H1 (cell line): ENCODE measurements at regions not wholly inside any gene's neighbourhood (a gene's known extent, or its start where the extent isn't known, plus 50 kb on each side); places are given as distances from the start of the nearest gene placed in this dataset.
"Not testable (repeated sequence)": the region's sequence is repeated elsewhere in the genome, so short reads cannot be mapped to it uniquely, and the experiment has no call there.

Experiments used
- CTCF ChIA-PET: fragments of 300-600 bp; sonication (Branson Sonifier 250); formaldehyde crosslinking; loops from one replicate; lab custom pipeline; 2021; ENCODE audit not compliant: partially characterized antibody; lab: Charles Lee
- POLR2A ChIA-PET: fragments of 300-600 bp; sonication (Branson Sonifier 250); formaldehyde crosslinking; loops from one replicate; lab custom pipeline; 2021; ENCODE audit warnings: inconsistent platforms; ENCODE audit not compliant: partially characterized antibody; lab: Charles Lee
- DNase-seq, 2 experiments: peaks; one replicate each; pipeline versions ENCODE4 v3.0.0 to v3.0.0-alpha.2; 2010 to 2022; ENCODE audit warnings: low spot score in 2 of 2, low read depth in 1 of 2, mixed read lengths in 1 of 2
- FAIRE-seq: peaks from 2 replicates; lab custom pipeline; 2011; peaks lifted over from hg19 to GRCh38; lab: Jason Lieb, UNC
- H2AFZ ChIP-seq: 2 replicates; pipeline ENCODE4 v1.8.1; 2012; ENCODE audit warnings: low read length, inconsistent platforms
- H2AK5ac ChIP-seq: 2 replicates; pipeline ENCODE4 v1.6.1; 2013; ENCODE audit warnings: low read depth, low read length
- H2BK120ac ChIP-seq: replicated peaks from 2 replicates; pipeline ENCODE3; 2013; ENCODE audit warnings: low read depth, low read length, inconsistent platforms
- H2BK12ac ChIP-seq: 2 replicates; pipeline ENCODE4 v1.6.1; 2013; ENCODE audit warnings: low read depth, low read length
- H2BK15ac ChIP-seq: 2 replicates; pipeline ENCODE4 v1.6.1; 2013; ENCODE audit warnings: low read length
- H2BK20ac ChIP-seq: 2 replicates; pipeline ENCODE4 v1.6.1; 2013; ENCODE audit warnings: low read length
- H2BK5ac ChIP-seq: 2 replicates; pipeline ENCODE4 v1.6.1; 2013; ENCODE audit warnings: low read depth, low read length
- H3K14ac ChIP-seq: 2 replicates; pipeline ENCODE4 v1.6.1; 2013; ENCODE audit warnings: inconsistent platforms; ENCODE audit not compliant: insufficient read length
- H3K18ac ChIP-seq: 2 replicates; pipeline ENCODE4 v1.6.1; 2013; ENCODE audit warnings: low read length; ENCODE audit errors: extremely low read depth
- H3K23ac ChIP-seq: 2 replicates; pipeline ENCODE4 v1.6.1; 2013; ENCODE audit warnings: inconsistent platforms; ENCODE audit not compliant: insufficient read length
- H3K23me2 ChIP-seq: 2 replicates; pipeline ENCODE4 v1.6.1; 2013; ENCODE audit warnings: low read depth, low read length
- H3K27ac ChIP-seq: 2 replicates; pipeline ENCODE4 v1.6.1; 2011; ENCODE audit warnings: low read depth, low read length, inconsistent platforms
- H3K27me3 ChIP-seq, 4 experiments: replicated peaks in 1 of 4; 1 replicate in 1 of 4; 2 replicates in 3 of 4; pipeline versions ENCODE4 v1.6.1 to v1.8.1; 2011 to 2013; ENCODE audit warnings: low read length in 3 of 4, mild to moderate bottlenecking in 3 of 4, inconsistent platforms in 2 of 4, mixed read lengths in 2 of 4, moderate library complexity in 1 of 4; ENCODE audit not compliant: control insufficient read depth in 3 of 4, insufficient read depth in 3 of 4; ENCODE audit errors: extremely low read depth in 1 of 4
- H3K36me3 ChIP-seq, 4 experiments: 2 replicates each; pipeline versions ENCODE4 v1.6.1 to v1.8.1; 2011 to 2013; ENCODE audit warnings: mild to moderate bottlenecking in 4 of 4, low read length in 3 of 4, moderate library complexity in 2 of 4, control low read depth in 1 of 4, inconsistent platforms in 1 of 4; ENCODE audit not compliant: insufficient read depth in 4 of 4, control insufficient read depth in 2 of 4
- H3K4ac ChIP-seq: replicated peaks from 2 replicates; pipeline ENCODE3; 2013; ENCODE audit warnings: low read length, low read depth, mixed read lengths, inconsistent platforms; ENCODE audit not compliant: insufficient read length
- H3K4me1 ChIP-seq, 4 experiments: replicated peaks in 1 of 4; 1 replicate in 1 of 4; 2 replicates in 3 of 4; pipeline versions ENCODE4 v1.6.1 to v1.8.1; 2011 to 2013; ENCODE audit warnings: low read length in 3 of 4, inconsistent platforms in 2 of 4, mixed read lengths in 1 of 4; ENCODE audit not compliant: insufficient read depth in 4 of 4, control insufficient read depth in 3 of 4
- H3K4me2 ChIP-seq, 2 experiments: 2 replicates each; pipeline versions ENCODE4 v1.6.1 to v1.8.1; 2011 to 2013; ENCODE audit warnings: low read depth in 2 of 2, low read length in 2 of 2, control low read depth in 1 of 2, inconsistent platforms in 1 of 2, mild to moderate bottlenecking in 1 of 2; ENCODE audit not compliant: insufficient read depth in 1 of 2
- H3K4me3 ChIP-seq, 4 experiments: fragments of 200-600, 300-600 bp in 1 of 4; sonication (generic), shearing (Covaris generic), sonication (Bioruptor Twin) in 1 of 4; 2 replicates each; pipeline versions ENCODE4 v1.5.1 to v1.8.1; 2011 to 2016; ENCODE audit warnings: low read length in 4 of 4, low read depth in 3 of 4, control low read depth in 2 of 4, inconsistent platforms in 2 of 4, mild to moderate bottlenecking in 2 of 4, mixed read lengths in 1 of 4, moderate library complexity in 1 of 4; ENCODE audit not compliant: insufficient read depth in 2 of 4; ENCODE audit errors: extremely low read depth in 1 of 4
- H3K56ac ChIP-seq: replicated peaks from 2 replicates; pipeline ENCODE3; 2013; ENCODE audit warnings: low read depth, mild to moderate bottlenecking, mixed read lengths, low read length, inconsistent platforms; ENCODE audit not compliant: insufficient read length
- H3K79me1 ChIP-seq: 2 replicates; pipeline ENCODE4 v1.6.1; 2013; ENCODE audit warnings: low read depth, low read length, control low read depth
- H3K79me2 ChIP-seq, 2 experiments: 2 replicates each; pipeline versions ENCODE4 v1.6.1 to v1.8.1; 2012 to 2013; ENCODE audit warnings: low read length in 2 of 2, mild to moderate bottlenecking in 2 of 2, inconsistent platforms in 1 of 2; ENCODE audit not compliant: insufficient read depth in 2 of 2, control insufficient read depth in 1 of 2
- H3K9ac ChIP-seq, 4 experiments: replicated peaks in 1 of 4; 1 replicate in 1 of 4; 2 replicates in 3 of 4; pipeline versions ENCODE4 v1.6.1 to v1.8.1; 2011 to 2013; ENCODE audit warnings: low read depth in 3 of 4, low read length in 3 of 4, control low read depth in 2 of 4, mild to moderate bottlenecking in 2 of 4, moderate library complexity in 2 of 4, inconsistent platforms in 1 of 4; ENCODE audit errors: extremely low read depth in 1 of 4
- H3K9me3 ChIP-seq, 2 experiments: 2 replicates each; pipeline versions ENCODE4 v1.6.1 to v1.8.1; 2012 to 2013; ENCODE audit warnings: mild to moderate bottlenecking in 2 of 2, moderate library complexity in 2 of 2, control low read depth in 1 of 2, inconsistent platforms in 1 of 2, low read depth in 1 of 2, low read length in 1 of 2, mixed read lengths in 1 of 2; ENCODE audit not compliant: insufficient read depth in 2 of 2
- H4K20me1 ChIP-seq, 2 experiments: replicated peaks in 1 of 2; 2 replicates each; pipeline versions ENCODE3 to v1.8.1; 2011 to 2013; ENCODE audit warnings: inconsistent platforms in 2 of 2, low read length in 2 of 2, mild to moderate bottlenecking in 1 of 2; ENCODE audit not compliant: insufficient read depth in 2 of 2, control insufficient read depth in 1 of 2
- H4K5ac ChIP-seq: 2 replicates; pipeline ENCODE4 v1.6.1; 2013; ENCODE audit warnings: low read length, low read depth, mixed read lengths, inconsistent platforms; ENCODE audit not compliant: insufficient read length
- H4K8ac ChIP-seq: 2 replicates; pipeline ENCODE4 v1.8.0; 2013; ENCODE audit warnings: mild to moderate bottlenecking, moderate library complexity, low read length, inconsistent platforms; ENCODE audit not compliant: insufficient read depth; ENCODE audit errors: extremely low read depth
- H4K91ac ChIP-seq: replicated peaks from 2 replicates; pipeline ENCODE3; 2013; ENCODE audit warnings: low read length, mixed read lengths, inconsistent platforms; ENCODE audit not compliant: insufficient read length
- CHD1 ChIP-seq: IDR thresholded peaks from 2 replicates; pipeline ENCODE4 v1.6.1; 2012; ENCODE audit warnings: low read depth, low read length, improper control_type of control experiment
- HDAC6 ChIP-seq: IDR thresholded peaks from one replicate; pipeline ENCODE4 v1.7.1; 2012; ENCODE audit warnings: low read depth, mild to moderate bottlenecking, inconsistent platforms, low read length, moderate library complexity
- POLR2AphosphoS5 ChIP-seq: IDR thresholded peaks from 2 replicates; pipeline ENCODE4 v1.6.1; 2011; ENCODE audit warnings: low read depth, low read length
- RNF2 ChIP-seq: fragments of 200-900, 300-1000 bp; sonication (generic); IDR thresholded peaks from 2 replicates; pipeline ENCODE4 v1.7.1; 2016; ENCODE audit warnings: borderline replicate concordance, low read depth, mild to moderate bottlenecking, antibody characterized with exemption, low read length; ENCODE audit not compliant: poor library complexity, severe bottlenecking; ENCODE audit errors: missing control alignments
- SP4 ChIP-seq: IDR thresholded peaks from 2 replicates; pipeline ENCODE4 v1.6.1; 2012; ENCODE audit warnings: low read length, inconsistent platforms
- TBP ChIP-seq: IDR thresholded peaks from 2 replicates; pipeline ENCODE4 v1.6.1; 2011; ENCODE audit warnings: low read depth, low read length, improper control_type of control experiment
- TEAD4 ChIP-seq: IDR thresholded peaks from 2 replicates; pipeline ENCODE4 v1.6.1; 2012; ENCODE audit warnings: low read depth, low read length, inconsistent platforms, mixed read lengths
- YY1 ChIP-seq: IDR thresholded peaks from 2 replicates; pipeline ENCODE4 v1.6.1; 2011; ENCODE audit warnings: low read depth, mild to moderate bottlenecking, low read length
- WGBS, 2 experiments: shearing (Covaris generic) in 1 of 2; methylation state at CpG; one replicate each; pipeline versions ENCODE4 v1.1.6 to v1.1.7; 2013 to 2015; ENCODE audit warnings: low lambda C conversion rate in 2 of 2, mixed read lengths in 2 of 2, inconsistent platforms in 1 of 2, low coverage in 1 of 2, missing lambda C conversion rate in 1 of 2; ENCODE audit not compliant: insufficient replicate concordance in 2 of 2, insufficient coverage in 1 of 2, insufficient read length in 1 of 2; ENCODE audit errors: extremely low coverage in 1 of 2, missing lambda C conversion rate in 1 of 2; 5-methylcytosine and 5-hydroxymethylcytosine counted together

GRCh38 chr16:6694636-6695035 lies 638.0 kb upstream of the RBFOX1 start (continued):
- TF ChIP-seq YY1 (no peak), TBP (no peak), HDAC6 (no peak), SP4 (no peak), TEAD4 (no peak), POLR2AphosphoS5 (no peak), CHD1 (no peak), RNF2 (no peak)

GRCh38 chr16:6693418-6693817 lies 639.2 kb upstream of the RBFOX1 start:
- H3K4me2 ChIP-seq, H3K4me3 ChIP-seq, H3K18ac ChIP-seq, H3K4ac ChIP-seq, H4K5ac ChIP-seq, H3K27me3 ChIP-seq, POLR2A ChIA-PET, H3K9me3 ChIP-seq, H3K79me1 ChIP-seq, H2AFZ ChIP-seq, H3K23ac ChIP-seq, H2BK12ac ChIP-seq, H3K79me2 ChIP-seq, H3K4me1 ChIP-seq, H2BK5ac ChIP-seq, H2BK20ac ChIP-seq, FAIRE-seq, H3K36me3 ChIP-seq, H4K91ac ChIP-seq, H2BK15ac ChIP-seq, H2BK120ac ChIP-seq, H4K20me1 ChIP-seq, H3K9ac ChIP-seq, DNase-seq, H3K14ac ChIP-seq, CTCF ChIA-PET, H3K27ac ChIP-seq, H4K8ac ChIP-seq: not testable (repeated sequence)
- WGBS, 2 experiments, result 95 to 100% methylated on average over 1 to 2 of the region's 2 CpGs
- Histone ChIP-seq H2AK5ac (peak overlapping the region; percentile 77; the same call in 1 of the 2 replicates), H3K23me2 (peaks cover 11% of the 10 kb centered on the region; the same call in 1 of the 2 replicates), H3K56ac (peak overlapping the region; percentile 91)
